ENCODE measurements at regions not wholly inside any gene's neighbourhood (a gene's known extent, or its start where the extent isn't known, plus 50 kb on each side); places are given as distances from the start of the nearest gene placed in this dataset.

DNA sequence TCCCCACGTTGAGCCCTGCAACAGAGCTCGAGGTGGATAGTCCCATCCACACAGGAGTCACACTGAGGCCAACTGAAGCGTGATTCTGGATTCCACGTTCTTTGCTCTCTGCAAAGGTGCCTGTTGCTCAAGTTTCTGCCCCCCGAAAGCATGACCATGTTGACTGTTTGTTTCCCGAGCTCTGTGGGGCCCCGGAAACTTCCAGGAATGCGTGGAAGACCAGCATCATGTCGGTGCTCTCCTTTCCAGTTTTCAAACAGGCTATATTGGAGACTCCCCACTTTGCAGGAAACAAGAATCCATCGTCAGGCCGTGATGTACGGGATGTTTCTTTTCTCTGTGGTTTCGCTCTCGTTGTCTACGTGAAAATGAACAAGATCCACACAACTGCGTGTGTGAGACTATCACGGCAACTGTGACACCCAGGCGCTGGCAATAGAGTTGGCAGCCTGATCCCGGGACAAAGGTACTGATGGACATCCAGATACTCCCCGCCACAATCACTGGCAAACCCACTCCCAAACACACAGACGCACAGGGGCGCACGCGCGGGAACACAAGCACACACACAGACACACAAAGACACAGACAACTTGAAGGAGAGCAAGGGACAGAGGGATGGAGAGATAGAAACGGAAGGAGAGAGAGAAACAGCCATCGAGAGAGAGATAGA, 444.6 kb upstream of the DEFB115 start:
- Histone ChIP-seq H3K23ac (ENCODE audit: low read depth, low read length) (no peak overlapping the region), H3K79me1 (ENCODE audit: low read depth in 1 of 2, low read length in 2 of 2) (no peaks in the 10 kb centered on the region), H3K14ac (replicated peaks; ENCODE audit: low read depth, low read length) (no peak overlapping the region), H3K27me3 (ENCODE audit: control insufficient read depth, insufficient read depth, low read length) (no peaks in the 10 kb centered on the region; the same call in 1 of the 2 replicates), H3K18ac (ENCODE audit: low read depth, low read length) (no peak overlapping the region), H3K9ac (ENCODE audit: low read depth, low read length) (no peak overlapping the region), H4K5ac (ENCODE audit: low read depth, low read length) (no peak overlapping the region), H3K9me3 (ENCODE audit: control insufficient read depth, insufficient read depth, low read length) (peaks cover 27% of the 10 kb centered on the region), H2AFZ (replicated peaks; ENCODE audit: low read length, poor library complexity) (no peak overlapping the region), H4K91ac (ENCODE audit: insufficient read depth, low read depth, low read length) (no peak overlapping the region), H2BK5ac (ENCODE audit: low read depth, low read length, poor library complexity, severe bottlenecking) (no peak overlapping the region), H3K4ac (ENCODE audit: low read depth, low read length) (no peak overlapping the region), H3K4me3 (ENCODE audit: insufficient read depth, low read depth, low read length) (no peak overlapping the region), H2AK5ac (ENCODE audit: low read depth, low read length) (no peak overlapping the region), H2BK120ac (ENCODE audit: low read depth, low read length) (no peak overlapping the region), H4K20me1 (ENCODE audit: insufficient read depth, low read length) (no peaks in the 10 kb centered on the region), H2BK20ac (ENCODE audit: low read depth, low read length) (no peak overlapping the region), H3K4me1 (ENCODE audit: control insufficient read depth, insufficient read depth, low read length) (no peaks in the 10 kb centered on the region), H3K4me2 (ENCODE audit: low read depth, low read length) (no peak overlapping the region), H3K9me1 (ENCODE audit: insufficient read depth, low read length) (no peaks in the 10 kb centered on the region), H3K27ac (ENCODE audit: insufficient read depth, low read length) (no peak overlapping the region), H3K36me3 (ENCODE audit: control insufficient read depth, insufficient read depth, low read length) (no peaks in the 10 kb centered on the region), H4K8ac (ENCODE audit: low read depth in 2 of 2, low read length in 2 of 2) (no peak overlapping the region), H3K56ac (ENCODE audit: extremely low read depth, insufficient read depth, low read length) (no peak overlapping the region), H2AK9ac (replicated peaks; ENCODE audit: low read depth, low read length, poor library complexity) (no peak overlapping the region), H2BK15ac (ENCODE audit: low read depth, low read length) (no peak overlapping the region)
- DNase-seq (no peak), ATAC-seq (ENCODE audit: low read depth) (no peak)
- dilution Hi-C loops (cut with HindIII; ENCODE audit: low sequenced_read_pairs, unreplicated experiment): no loop called here
- 53% methylated on average over 17 of the region's 27 CpGs; no CpG with 5 or more reads in 1 of the 2 experiments for WGBS, 2 experiments (ENCODE audit: extremely low coverage in 2 of 2, insufficient read length in 1 of 2)
- in situ Hi-C loops (cut with MboI; ENCODE audit: low sequenced_read_pairs): no loop called here
- TF ChIP-seq POLR2A (IDR thresholded peaks at IDR 0.05; ENCODE audit: low read depth, low read length) (no peak), FOS (IDR thresholded peaks at IDR 0.05; ENCODE audit: low read depth, low read length) (no peak), BHLHE40 (IDR thresholded peaks at IDR 0.05; ENCODE audit: low read depth, low read length) (no peak), CEBPB (IDR thresholded peaks at IDR 0.05; ENCODE audit: low read depth, low read length) (no peak), RFX5 (IDR thresholded peaks at IDR 0.05; ENCODE audit: low read depth, low read length) (no peak), MAFK (IDR thresholded peaks at IDR 0.05; ENCODE audit: low read depth, low read length) (no peak), SMC3 (IDR thresholded peaks at IDR 0.05; ENCODE audit: low read depth, low read length) (no peak), CHD1 (IDR thresholded peaks at IDR 0.05; ENCODE audit: low read depth, low read length) (no peak)
- TF ChIP-seq, protein P1, sequence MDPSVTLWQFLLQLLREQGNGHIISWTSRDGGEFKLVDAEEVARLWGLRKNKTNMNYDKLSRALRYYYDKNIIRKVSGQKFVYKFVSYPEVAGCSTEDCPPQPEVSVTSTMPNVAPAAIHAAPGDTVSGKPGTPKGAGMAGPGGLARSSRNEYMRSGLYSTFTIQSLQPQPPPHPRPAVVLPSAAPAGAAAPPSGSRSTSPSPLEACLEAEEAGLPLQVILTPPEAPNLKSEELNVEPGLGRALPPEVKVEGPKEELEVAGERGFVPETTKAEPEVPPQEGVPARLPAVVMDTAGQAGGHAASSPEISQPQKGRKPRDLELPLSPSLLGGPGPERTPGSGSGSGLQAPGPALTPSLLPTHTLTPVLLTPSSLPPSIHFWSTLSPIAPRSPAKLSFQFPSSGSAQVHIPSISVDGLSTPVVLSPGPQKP (IDR thresholded peaks at IDR 0.05; ENCODE audit: borderline replicate concordance, low read depth, low read length): no peak
- BruUV-seq (replicated peaks): no TSS peak
- ChIA-PET CTCF (no interaction called here), POLR2A (ENCODE audit: unreplicated experiment) (no interaction called here)
- intact Hi-C loops (cut with micrococcal nuclease): no loop called here

Measured in IMR-90 (cell line).